Activated naive CD8-positive, alpha-beta T cell treated with anti-CD3 and anti-CD28 coated beads for 36 hours (primary cell): ENCODE measurements at regions not wholly inside any gene's neighbourhood (a gene's known extent, or its start where the extent isn't known, plus 50 kb on each side); places are given as distances from the start of the nearest gene placed in this dataset.
"Not testable (repeated sequence)": the region's sequence is repeated elsewhere in the genome, so short reads cannot be mapped to it uniquely, and the experiment has no call there.

Source experiments
- DNase-seq: peaks from one replicate; pipeline ENCODE4 v3.0.0; 2021
- H3K27ac Mint-ChIP-seq: one replicate; pipeline ENCODE4 v1.8.0; 2022; ENCODE audit warnings: mild to moderate bottlenecking, moderate library complexity, mixed read lengths
- H3K27me3 Mint-ChIP-seq: one replicate; pipeline ENCODE4 v1.8.0; 2022; ENCODE audit warnings: mild to moderate bottlenecking, mixed read lengths
- H3K36me3 Mint-ChIP-seq: one replicate; pipeline ENCODE4 v1.8.0; 2021; ENCODE audit warnings: mild to moderate bottlenecking, mixed read lengths
- H3K4me1 Mint-ChIP-seq: one replicate; pipeline ENCODE4 v1.8.0; 2021; ENCODE audit warnings: mixed read lengths
- H3K4me3 Mint-ChIP-seq: one replicate; pipeline ENCODE4 v1.8.0; 2022; ENCODE audit warnings: mild to moderate bottlenecking, moderate library complexity, mixed read lengths
- H3K9me3 Mint-ChIP-seq: one replicate; pipeline ENCODE4 v1.8.0; 2022; ENCODE audit warnings: mixed read lengths

DNA sequence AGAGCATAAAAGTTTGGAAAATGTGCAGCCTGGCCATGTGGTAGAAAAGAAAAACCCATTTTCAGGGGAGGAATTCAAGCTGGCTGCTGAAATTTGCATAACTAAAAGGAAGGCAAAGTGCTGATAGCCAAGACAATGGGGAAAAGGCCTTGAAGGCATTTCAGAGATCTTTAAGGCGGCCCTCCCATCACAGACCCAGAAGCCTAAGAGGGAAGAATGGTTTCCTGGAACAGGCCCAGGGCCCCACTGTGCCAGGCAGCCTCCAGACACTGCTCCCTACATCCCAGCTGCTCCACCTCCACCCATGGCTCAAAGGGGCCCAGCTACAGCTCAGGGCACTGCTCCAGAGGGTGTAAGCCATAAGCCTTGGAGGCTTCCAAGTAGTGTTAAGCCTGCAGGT, 158.0 kb upstream of the PRDX4 start:
- Mint-ChIP-seq H3K4me1 (no peaks in the 10 kb centered on the region), H3K9me3 (peaks cover 1% of the 10 kb centered on the region), H3K36me3 (no peaks in the 10 kb centered on the region), H3K4me3 (no peak overlapping the region), H3K27ac (no peak overlapping the region), H3K27me3 (no peaks in the 10 kb centered on the region)
- DNase-seq, result no peak

DNA sequence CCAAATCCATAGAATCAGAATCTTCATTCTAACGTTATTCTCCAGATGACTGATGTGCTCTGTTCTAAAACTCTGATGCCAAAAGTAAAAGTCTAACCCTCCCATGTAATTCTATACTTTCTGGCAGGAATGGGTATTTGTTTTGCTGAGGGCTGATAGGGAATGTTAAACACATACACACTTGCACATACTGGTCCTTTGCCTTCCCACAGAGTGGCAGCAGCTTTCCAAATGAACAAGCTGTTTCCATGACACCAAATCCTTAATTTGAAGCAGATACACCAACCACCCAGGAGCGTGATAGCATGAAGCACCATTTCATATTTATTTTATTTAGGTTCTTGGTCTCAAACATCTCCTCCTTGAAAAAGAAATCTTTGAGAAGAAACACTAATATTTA, 155.5 kb upstream of the PRDX4 start:
- Mint-ChIP-seq H3K9me3 (peaks cover 1% of the 10 kb centered on the region), H3K4me1 (no peaks in the 10 kb centered on the region), H3K27me3 (no peaks in the 10 kb centered on the region), H3K36me3 (no peaks in the 10 kb centered on the region), H3K27ac (no peak overlapping the region), H3K4me3 (no peak overlapping the region)
- no peak for DNase-seq

DNA sequence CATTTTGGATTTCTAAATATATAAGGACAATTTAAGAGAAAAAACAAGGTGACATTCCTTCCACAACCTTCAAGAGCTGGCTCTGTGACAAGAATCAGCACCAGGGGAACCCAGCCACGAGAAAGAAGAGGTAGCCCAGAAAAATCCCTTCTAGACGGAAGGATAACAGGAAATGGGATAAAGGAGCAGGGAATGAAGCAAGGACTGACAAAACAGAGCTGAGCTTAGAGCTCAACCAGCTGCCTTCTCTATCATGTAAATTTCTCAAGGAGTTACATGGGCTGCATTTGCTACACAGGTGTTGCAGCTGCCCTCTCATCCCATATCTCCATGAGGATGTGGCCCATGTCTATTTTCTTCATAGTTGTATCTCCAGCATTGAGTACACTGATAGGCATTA, 154.2 kb upstream of the PRDX4 start:
- Mint-ChIP-seq H3K36me3 (no peaks in the 10 kb centered on the region), H3K9me3 (peaks cover 1% of the 10 kb centered on the region), H3K4me1 (no peaks in the 10 kb centered on the region), H3K27me3 (no peaks in the 10 kb centered on the region), H3K27ac (no peak overlapping the region), H3K4me3 (no peak overlapping the region)
- no peak for DNase-seq

DNA sequence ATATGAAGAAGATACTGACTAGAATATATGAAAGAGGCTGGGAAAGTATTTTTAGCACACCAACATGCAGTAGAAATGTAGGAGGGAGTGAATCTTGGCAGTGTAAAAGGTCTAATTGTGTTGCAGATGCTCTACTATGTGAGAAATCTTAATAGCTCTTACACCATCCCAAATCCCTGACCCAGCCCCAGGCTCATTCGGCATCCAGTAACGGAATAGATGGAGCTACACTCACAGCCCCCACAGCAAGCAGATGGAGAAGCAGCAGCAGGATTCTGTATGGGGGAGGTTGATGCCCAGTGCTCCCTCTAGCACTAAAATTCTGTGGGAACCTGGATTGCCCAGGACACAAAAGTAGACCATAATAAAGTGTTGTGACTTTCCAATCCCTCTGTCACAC, 153.2 kb upstream of the PRDX4 start:
- Mint-ChIP-seq H3K27ac (no peak overlapping the region), H3K27me3 (no peaks in the 10 kb centered on the region), H3K4me1 (no peaks in the 10 kb centered on the region), H3K4me3 (no peak overlapping the region), H3K9me3 (peaks cover 1% of the 10 kb centered on the region), H3K36me3 (no peaks in the 10 kb centered on the region)
- DNase-seq, result no peak

DNA sequence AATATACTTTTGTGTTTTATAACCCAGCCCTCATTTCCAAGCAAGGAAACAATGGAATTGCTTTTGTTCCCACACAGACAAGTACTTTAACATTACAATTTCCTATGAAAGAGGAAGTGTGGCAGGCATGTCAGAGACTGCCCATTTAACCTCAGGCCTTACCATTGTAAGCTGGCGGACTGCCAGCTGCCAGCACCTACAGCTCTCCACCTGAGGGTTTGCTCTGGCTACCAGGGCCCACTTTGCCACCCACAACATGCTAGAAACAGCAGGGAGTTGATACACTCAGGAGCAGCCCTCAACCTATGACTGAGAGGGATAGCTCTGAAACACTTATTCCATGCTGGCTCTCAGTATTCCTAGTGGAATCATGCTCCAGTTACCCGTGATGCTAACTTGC, 152.3 kb upstream of the PRDX4 start:
- H3K4me3 Mint-ChIP-seq, result no peak overlapping the region
- H3K4me1 Mint-ChIP-seq, result no peaks in the 10 kb centered on the region
- H3K36me3 Mint-ChIP-seq, result no peaks in the 10 kb centered on the region
- no peak overlapping the region for H3K27ac Mint-ChIP-seq
- H3K9me3 Mint-ChIP-seq, result no peaks in the 10 kb centered on the region
- DNase-seq, result no peak
- no peaks in the 10 kb centered on the region for H3K27me3 Mint-ChIP-seq

DNA sequence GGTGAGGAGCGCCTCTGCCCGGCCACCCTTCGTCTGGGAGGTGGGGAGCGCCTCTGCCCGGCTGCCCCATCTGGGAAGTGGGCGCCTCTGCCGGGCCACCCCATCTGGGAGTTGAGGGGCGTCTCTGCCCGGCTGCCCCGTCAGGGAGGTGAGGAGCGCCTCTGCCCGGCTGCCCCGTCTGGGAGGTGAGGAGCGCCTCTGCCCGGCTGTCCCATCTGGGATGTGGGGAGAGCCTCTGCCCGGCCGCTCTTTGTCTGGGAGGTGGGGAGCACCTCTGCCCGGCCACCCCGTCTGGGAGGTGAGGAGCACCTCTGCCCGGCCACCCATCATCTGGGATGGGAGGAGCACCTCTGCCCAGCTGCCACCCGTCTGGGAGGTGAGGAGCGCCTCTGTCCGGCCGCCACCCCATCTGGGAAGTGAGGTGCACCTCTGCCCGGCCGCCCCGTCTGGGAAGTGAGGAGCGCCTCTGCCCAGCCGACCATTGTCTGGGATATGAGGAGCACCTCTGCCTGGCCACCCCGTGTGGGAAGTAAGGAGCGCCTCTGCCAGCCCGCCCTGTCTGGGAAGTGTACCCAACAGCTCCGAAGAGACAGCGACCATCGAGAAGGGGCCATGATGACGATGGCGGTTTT, 144.2 kb upstream of the PRDX4 start:
- H3K27ac Mint-ChIP-seq, H3K9me3 Mint-ChIP-seq, DNase-seq, H3K4me1 Mint-ChIP-seq, H3K36me3 Mint-ChIP-seq, H3K4me3 Mint-ChIP-seq, H3K27me3 Mint-ChIP-seq: not testable (repeated sequence)

DNA sequence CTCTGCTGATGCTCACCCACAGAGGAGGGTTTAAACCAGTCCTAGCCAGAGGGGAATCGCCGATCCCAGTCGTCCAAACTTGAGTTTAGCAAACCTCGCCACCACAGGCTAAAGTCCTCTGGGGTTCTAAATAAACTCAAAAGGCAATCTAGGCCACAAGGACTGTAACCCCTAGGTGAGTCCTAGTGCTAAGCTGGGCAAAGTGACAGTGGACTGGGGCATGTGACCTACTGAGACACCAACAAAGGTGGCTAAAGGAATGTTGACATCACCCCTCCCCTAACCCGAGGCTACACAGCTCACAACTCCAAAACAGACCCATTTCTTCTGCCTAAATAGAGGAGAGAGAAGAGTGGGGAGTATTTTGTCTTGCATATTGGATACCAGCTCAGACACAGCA, 142.8 kb upstream of the PRDX4 start:
- Mint-ChIP-seq H3K9me3 (no peaks in the 10 kb centered on the region), H3K27ac (no peak overlapping the region), H3K4me1 (no peaks in the 10 kb centered on the region), H3K4me3 (no peak overlapping the region), H3K36me3 (no peaks in the 10 kb centered on the region), H3K27me3 (peaks cover 7% of the 10 kb centered on the region)
- no peak for DNase-seq

DNA sequence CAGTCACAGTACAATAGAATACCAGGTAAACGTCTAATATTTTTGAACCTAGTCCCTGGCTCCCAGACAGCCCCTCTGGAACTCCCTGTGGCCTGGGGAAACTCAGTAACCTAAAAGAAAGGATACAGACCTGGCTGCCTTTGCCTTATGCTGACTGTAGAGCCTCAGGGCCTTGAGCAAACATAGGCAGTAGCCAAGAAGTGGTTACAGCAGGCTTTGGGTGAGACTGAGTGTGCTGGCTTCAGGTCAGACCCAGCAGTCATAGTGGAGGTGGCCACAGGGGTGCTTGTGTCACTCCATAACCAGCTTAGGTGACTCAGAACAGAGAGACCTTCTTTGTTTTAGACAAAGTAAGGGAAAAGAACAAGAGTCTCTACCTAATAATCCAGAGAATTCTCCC, 141.8 kb upstream of the PRDX4 start:
- H3K27ac Mint-ChIP-seq, result no peak overlapping the region
- no peak overlapping the region for H3K4me3 Mint-ChIP-seq
- peaks cover 7% of the 10 kb centered on the region for H3K27me3 Mint-ChIP-seq
- DNase-seq, result no peak
- no peaks in the 10 kb centered on the region for H3K36me3 Mint-ChIP-seq
- H3K4me1 Mint-ChIP-seq, result no peaks in the 10 kb centered on the region
- no peaks in the 10 kb centered on the region for H3K9me3 Mint-ChIP-seq

DNA sequence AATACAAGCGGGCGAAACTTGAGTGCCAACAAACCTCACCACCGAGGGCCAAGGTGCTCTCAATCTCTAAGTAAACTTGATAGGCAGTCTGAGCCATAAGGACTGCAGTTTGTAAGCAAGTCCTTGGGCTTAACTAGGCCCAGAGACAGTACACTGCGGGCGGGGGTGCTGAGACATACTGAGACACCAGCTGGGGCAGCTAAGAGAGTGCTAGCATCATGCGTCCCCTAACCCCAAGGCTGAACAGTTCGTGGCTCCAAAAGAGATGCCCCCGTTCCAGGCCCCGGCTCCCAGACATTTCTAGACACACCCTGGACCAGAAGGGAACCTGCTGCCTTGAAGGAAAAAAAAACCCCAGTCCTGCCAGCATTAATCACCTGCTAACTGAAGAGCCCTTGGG, 126.8 kb upstream of the PRDX4 start:
- Mint-ChIP-seq H3K27ac (no peak overlapping the region), H3K9me3 (no peaks in the 10 kb centered on the region), H3K4me1 (no peaks in the 10 kb centered on the region), H3K36me3 (no peaks in the 10 kb centered on the region), H3K27me3 (peaks cover 8% of the 10 kb centered on the region), H3K4me3 (no peak overlapping the region)
- DNase-seq, result no peak

DNA sequence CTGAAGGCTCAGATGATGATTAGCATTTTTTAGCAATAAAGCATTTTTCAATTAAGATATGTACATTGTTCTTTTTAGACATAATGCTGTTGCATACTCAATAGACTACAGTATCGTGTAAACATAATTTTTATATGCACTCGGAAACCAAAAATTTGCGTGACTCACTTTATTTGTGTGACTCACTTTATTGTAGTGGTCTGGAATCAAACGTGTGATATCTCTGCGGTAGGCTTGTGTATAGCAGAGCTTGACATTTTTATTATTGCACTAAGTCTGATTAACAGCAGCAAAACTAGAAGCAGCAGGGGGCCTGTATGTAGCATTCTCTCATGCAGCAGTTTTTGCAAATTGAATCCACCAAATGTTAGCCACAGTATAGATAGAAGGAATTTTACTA, 119.1 kb upstream of the PRDX4 start:
- no peaks in the 10 kb centered on the region for H3K9me3 Mint-ChIP-seq
- peaks cover 10% of the 10 kb centered on the region for H3K27me3 Mint-ChIP-seq
- DNase-seq, result no peak
- H3K4me3 Mint-ChIP-seq, result no peak overlapping the region
- H3K27ac Mint-ChIP-seq, result no peak overlapping the region
- H3K4me1 Mint-ChIP-seq, result no peaks in the 10 kb centered on the region
- no peaks in the 10 kb centered on the region for H3K36me3 Mint-ChIP-seq

DNA sequence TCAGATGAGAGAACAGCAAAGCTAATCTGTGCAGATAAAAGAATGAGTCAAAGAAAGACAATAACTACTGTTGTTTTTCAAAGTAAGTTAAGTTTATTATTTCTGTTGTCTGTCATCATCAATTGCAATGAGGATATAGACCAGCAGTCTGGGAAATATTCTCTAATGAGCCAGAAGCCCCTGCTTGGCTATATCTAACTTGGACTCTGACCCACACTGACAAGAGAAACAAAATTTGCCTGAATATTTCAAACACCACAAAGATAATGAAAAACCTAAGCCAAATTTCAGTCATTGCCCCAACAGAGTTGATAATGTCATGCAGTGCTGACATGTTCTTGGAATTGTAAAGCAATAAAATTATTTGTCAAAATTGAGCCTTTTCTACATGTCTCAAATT, 115.0 kb upstream of the PRDX4 start:
- no peaks in the 10 kb centered on the region for H3K36me3 Mint-ChIP-seq

DNA sequence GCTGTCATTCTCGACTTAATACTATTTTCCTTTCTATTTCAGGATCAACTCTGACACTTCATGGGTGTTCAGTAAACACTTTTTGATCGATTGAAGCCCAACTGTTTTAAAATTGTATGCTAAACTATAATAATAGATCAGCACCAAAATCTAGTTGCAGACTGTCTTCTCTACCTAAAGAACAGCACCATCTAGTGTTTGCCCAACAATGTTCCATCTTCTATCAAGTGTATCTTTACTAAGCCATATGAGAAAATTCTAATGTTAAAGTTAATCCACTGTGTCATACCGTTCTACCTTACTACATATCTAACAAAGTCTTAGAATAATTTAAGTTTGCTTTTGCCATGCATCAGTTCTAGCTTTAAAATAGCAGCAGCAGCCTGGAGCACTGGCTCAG, 113.0 kb upstream of the PRDX4 start:
- H3K27me3 Mint-ChIP-seq, result peaks cover 10% of the 10 kb centered on the region
- no peaks in the 10 kb centered on the region for H3K4me1 Mint-ChIP-seq
- no peak overlapping the region for H3K27ac Mint-ChIP-seq
- H3K9me3 Mint-ChIP-seq, result peaks cover 4% of the 10 kb centered on the region
- H3K36me3 Mint-ChIP-seq, result no peaks in the 10 kb centered on the region
- H3K4me3 Mint-ChIP-seq, result no peak overlapping the region
- DNase-seq, result no peak

More for the DNA sequence above, 115.0 kb upstream of the PRDX4 start:
- Mint-ChIP-seq H3K27ac (no peak overlapping the region), H3K4me1 (no peaks in the 10 kb centered on the region), H3K4me3 (no peak overlapping the region), H3K27me3 (peaks cover 10% of the 10 kb centered on the region), H3K9me3 (peaks cover 2% of the 10 kb centered on the region)
- DNase-seq, result no peak

DNA sequence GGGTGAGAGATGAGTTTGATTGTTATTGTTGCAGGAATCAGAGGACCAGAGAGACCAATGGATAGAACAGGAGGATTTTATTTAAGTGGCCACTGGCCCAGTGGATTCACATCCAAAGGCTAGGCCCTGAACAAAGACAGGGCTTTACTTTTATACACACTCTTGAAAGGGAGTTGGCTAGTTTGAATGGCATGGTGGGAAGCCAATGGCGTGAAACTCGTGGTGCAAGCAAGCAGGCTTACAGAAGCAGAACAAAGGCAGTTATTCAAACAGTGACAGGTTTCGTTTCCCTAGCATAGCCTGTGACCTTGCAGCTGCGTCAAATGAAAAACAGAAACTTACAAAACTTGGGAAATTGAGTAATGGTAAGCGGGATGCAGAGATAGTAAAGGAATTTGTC, 110.2 kb upstream of the PRDX4 start:
- H3K36me3 Mint-ChIP-seq, result no peaks in the 10 kb centered on the region
- H3K4me3 Mint-ChIP-seq, result no peak overlapping the region
- H3K27ac Mint-ChIP-seq, result no peak overlapping the region
- no peak for DNase-seq
- peaks cover 5% of the 10 kb centered on the region for H3K9me3 Mint-ChIP-seq
- H3K27me3 Mint-ChIP-seq, result no peaks in the 10 kb centered on the region
- H3K4me1 Mint-ChIP-seq, result no peaks in the 10 kb centered on the region

DNA sequence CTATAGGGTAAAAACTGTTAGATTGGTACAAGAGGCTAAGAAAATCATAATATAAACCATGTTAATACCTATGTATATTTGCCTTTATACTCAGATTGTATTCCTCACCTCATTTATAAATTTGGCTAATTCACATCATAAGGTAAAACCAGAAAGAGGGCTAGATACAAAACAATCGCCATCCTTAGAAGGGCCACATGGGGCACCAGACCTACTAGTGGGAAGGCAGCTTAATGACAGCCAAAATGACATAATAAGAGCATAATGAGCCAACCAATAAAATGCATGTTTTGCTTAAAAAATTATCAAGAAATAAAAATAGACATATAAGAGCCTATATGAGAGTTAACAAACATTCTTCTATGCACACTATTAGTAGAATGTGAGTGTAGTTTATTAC, 107.3 kb upstream of the PRDX4 start:
- no peak overlapping the region for H3K4me3 Mint-ChIP-seq
- no peaks in the 10 kb centered on the region for H3K27me3 Mint-ChIP-seq
- H3K9me3 Mint-ChIP-seq, result peaks cover 5% of the 10 kb centered on the region
- no peaks in the 10 kb centered on the region for H3K36me3 Mint-ChIP-seq
- no peak for DNase-seq
- H3K4me1 Mint-ChIP-seq, result no peaks in the 10 kb centered on the region
- H3K27ac Mint-ChIP-seq, result no peak overlapping the region

DNA sequence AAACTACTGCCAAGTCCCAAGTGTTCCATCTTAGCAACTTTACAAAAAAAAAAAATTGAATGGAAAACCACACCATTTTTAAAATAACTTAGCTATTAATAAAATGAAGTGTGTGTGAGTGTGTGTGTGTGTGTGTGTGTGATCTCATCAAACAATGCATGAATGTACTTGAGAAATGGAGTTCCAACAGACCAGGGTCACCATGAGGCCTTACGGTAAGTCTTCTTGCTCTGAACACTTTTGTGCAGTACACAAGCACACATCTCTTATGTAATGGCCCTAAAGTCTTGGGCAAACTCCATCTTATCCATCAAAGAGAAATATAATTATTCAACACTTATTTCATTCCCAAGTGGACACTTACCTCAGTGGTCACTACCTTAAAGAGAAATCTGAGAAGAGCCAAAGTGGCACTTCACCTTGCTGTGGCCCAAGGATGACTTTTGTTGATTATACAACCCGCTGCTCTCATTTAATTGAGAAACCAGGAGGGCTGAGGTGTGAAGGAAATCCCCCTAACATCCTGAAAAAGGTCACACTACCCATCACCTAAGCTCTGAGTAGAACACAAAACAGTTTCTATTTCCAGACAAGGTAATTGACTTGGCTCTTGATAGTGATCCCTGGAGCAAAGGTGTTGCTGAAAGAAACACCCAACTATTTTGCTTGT, 96.5 kb upstream of the PRDX4 start:
- Mint-ChIP-seq H3K27me3 (no peaks in the 10 kb centered on the region), H3K4me3 (no peak overlapping the region), H3K9me3 (peaks cover 3% of the 10 kb centered on the region), H3K4me1 (no peaks in the 10 kb centered on the region), H3K36me3 (no peaks in the 10 kb centered on the region), H3K27ac (no peak overlapping the region)
- DNase-seq, result no peak

DNA sequence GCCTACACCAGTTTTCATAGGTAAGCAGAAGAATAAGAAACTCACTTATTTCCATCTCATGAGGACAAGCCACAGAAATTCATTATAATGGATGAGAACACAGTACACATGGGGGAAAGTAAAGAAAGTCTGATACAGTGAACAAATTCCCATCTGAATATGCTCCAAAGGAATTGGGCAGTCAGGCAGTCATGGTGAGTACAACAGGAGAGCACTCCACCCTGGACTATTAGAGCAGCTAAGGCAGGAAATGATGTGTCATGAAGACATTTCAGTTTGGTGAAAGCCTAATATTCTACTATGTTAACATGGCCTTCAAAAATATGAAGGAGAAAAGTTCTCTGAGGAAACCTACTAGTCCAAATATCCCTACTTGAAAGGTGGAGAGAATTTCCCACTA, 92.0 kb upstream of the PRDX4 start:
- no peaks in the 10 kb centered on the region for H3K9me3 Mint-ChIP-seq
- no peaks in the 10 kb centered on the region for H3K27me3 Mint-ChIP-seq
- no peak overlapping the region for H3K4me3 Mint-ChIP-seq
- no peak overlapping the region for H3K27ac Mint-ChIP-seq
- no peaks in the 10 kb centered on the region for H3K4me1 Mint-ChIP-seq
- no peaks in the 10 kb centered on the region for H3K36me3 Mint-ChIP-seq
- no peak for DNase-seq
